ENCODE measurements at regions not wholly inside any gene's neighbourhood (a gene's known extent, or its start where the extent isn't known, plus 50 kb on each side); places are given as distances from the start of the nearest gene placed in this dataset.

- TF ChIP-seq CTCF (IDR thresholded peaks at IDR 0.05): no peak
- no peak for TF ChIP-seq POLR2A (IDR thresholded peaks at IDR 0.05)
- no peak for TF ChIP-seq EP300 (IDR thresholded peaks at IDR 0.05)
Observed at GRCh38 chr15:69597061-69597592, 144.5 kb downstream of the RPLP1 start.

Data from tibial nerve (tissue), 4 donors.